Calu3 (cell line): ENCODE measurements at regions not wholly inside any gene's neighbourhood (a gene's known extent, or its start where the extent isn't known, plus 50 kb on each side); places are given as distances from the start of the nearest gene placed in this dataset.

Source experiments
- BruUV-seq: library from RNA; stranded (reverse); fragments of 400-500 nt; replicated peaks from 2 replicates; lab custom pipeline; 2021; lab: Mats Ljungman, UMichigan
- CTCF ChIA-PET: fragments of 300-600 bp; sonication (Branson Sonifier 250); formaldehyde crosslinking; loops from one replicate; lab custom pipeline; 2022; ENCODE audit warnings: antibody characterized with exemption; lab: Charles Lee
- DNase-seq: peaks from one replicate; pipeline ENCODE4 v3.0.0; 2022
- H3K27ac Mint-ChIP-seq: one replicate; pipeline ENCODE4 v1.8.0; 2022; ENCODE audit warnings: mixed read lengths; ENCODE audit not compliant: unreplicated experiment
- H3K27me3 Mint-ChIP-seq: one replicate; pipeline ENCODE4 v1.8.0; 2022; ENCODE audit warnings: mixed read lengths; ENCODE audit not compliant: unreplicated experiment
- H3K36me3 Mint-ChIP-seq: one replicate; pipeline ENCODE4 v1.8.0; 2022; ENCODE audit warnings: mild to moderate bottlenecking, moderate library complexity, mixed read lengths; ENCODE audit not compliant: insufficient read depth, unreplicated experiment
- H3K4me1 Mint-ChIP-seq: one replicate; pipeline ENCODE4 v1.8.0; 2022; ENCODE audit warnings: mild to moderate bottlenecking, low read depth, mixed read lengths; ENCODE audit not compliant: unreplicated experiment
- H3K4me3 Mint-ChIP-seq: one replicate; pipeline ENCODE4 v1.8.0; 2022; ENCODE audit warnings: mild to moderate bottlenecking, low read depth, moderate library complexity, mixed read lengths; ENCODE audit not compliant: unreplicated experiment
- H3K9me3 Mint-ChIP-seq: one replicate; pipeline ENCODE4 v1.8.0; 2022; ENCODE audit warnings: low read depth, mixed read lengths; ENCODE audit not compliant: unreplicated experiment
- intact Hi-C: fragments of 100-400 bp; cut with micrococcal nuclease; formaldehyde crosslinking; loops from one replicate; pipeline ENCODE4 v1.10.0; 2022; ENCODE audit not compliant: unreplicated experiment
- TF ChIP-seq, protein P1 (sequence below): fragments of 200-600 bp; IDR thresholded peaks from one replicate; pipeline ENCODE4 v1.8.0; 2022; ENCODE audit warnings: antibody characterized with exemption; ENCODE audit not compliant: unreplicated experiment

DNA sequence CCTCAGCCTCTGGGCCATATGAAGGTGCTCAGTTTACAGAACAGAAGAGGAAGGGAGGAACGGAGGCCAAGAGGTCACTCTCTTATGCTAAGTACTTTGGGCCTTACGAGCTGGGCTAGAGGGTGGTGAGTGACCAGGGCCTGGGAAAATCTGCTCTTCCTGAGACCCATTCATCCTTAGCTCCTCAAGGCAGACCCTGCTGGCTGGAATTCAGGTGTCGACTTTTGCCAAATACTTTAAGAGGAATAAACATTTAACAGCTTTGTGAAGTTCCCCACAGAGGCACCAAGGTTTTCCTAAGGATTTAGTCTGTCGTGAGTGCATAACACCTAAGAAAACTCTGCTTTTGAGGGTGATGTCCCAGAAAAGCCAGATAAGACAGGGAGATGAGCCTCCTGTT lies 129.7 kb upstream of the SIX2 start:
- Mint-ChIP-seq H3K36me3 (no peaks in the 10 kb centered on the region), H3K27me3 (peaks cover 10% of the 10 kb centered on the region), H3K4me3 (no peak overlapping the region), H3K27ac (no peak overlapping the region), H3K9me3 (no peaks in the 10 kb centered on the region), H3K4me1 (peaks cover 3% of the 10 kb centered on the region)
- DNase-seq = no peak
- TF ChIP-seq, protein P1, sequence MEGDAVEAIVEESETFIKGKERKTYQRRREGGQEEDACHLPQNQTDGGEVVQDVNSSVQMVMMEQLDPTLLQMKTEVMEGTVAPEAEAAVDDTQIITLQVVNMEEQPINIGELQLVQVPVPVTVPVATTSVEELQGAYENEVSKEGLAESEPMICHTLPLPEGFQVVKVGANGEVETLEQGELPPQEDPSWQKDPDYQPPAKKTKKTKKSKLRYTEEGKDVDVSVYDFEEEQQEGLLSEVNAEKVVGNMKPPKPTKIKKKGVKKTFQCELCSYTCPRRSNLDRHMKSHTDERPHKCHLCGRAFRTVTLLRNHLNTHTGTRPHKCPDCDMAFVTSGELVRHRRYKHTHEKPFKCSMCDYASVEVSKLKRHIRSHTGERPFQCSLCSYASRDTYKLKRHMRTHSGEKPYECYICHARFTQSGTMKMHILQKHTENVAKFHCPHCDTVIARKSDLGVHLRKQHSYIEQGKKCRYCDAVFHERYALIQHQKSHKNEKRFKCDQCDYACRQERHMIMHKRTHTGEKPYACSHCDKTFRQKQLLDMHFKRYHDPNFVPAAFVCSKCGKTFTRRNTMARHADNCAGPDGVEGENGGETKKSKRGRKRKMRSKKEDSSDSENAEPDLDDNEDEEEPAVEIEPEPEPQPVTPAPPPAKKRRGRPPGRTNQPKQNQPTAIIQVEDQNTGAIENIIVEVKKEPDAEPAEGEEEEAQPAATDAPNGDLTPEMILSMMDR = no peak
- intact Hi-C loops = no loop called here
- CTCF ChIA-PET = no interaction called here
- BruUV-seq = no TSS peak

GRCh38 chr2:45137966-45138695 lies 128.9 kb upstream of the SIX2 start:
- TF ChIP-seq, protein P1 = no peak
- intact Hi-C loops = no loop called here
- no peaks in the 10 kb centered on the region for H3K36me3 Mint-ChIP-seq
- no peak overlapping the region for H3K27ac Mint-ChIP-seq
- CTCF ChIA-PET = no interaction called here
- H3K9me3 Mint-ChIP-seq = no peaks in the 10 kb centered on the region
- DNase-seq = no peak
- peaks cover 8% of the 10 kb centered on the region for H3K4me1 Mint-ChIP-seq
- no TSS peak for BruUV-seq
- peaks cover 3% of the 10 kb centered on the region for H3K27me3 Mint-ChIP-seq
- H3K4me3 Mint-ChIP-seq = no peak overlapping the region

DNA sequence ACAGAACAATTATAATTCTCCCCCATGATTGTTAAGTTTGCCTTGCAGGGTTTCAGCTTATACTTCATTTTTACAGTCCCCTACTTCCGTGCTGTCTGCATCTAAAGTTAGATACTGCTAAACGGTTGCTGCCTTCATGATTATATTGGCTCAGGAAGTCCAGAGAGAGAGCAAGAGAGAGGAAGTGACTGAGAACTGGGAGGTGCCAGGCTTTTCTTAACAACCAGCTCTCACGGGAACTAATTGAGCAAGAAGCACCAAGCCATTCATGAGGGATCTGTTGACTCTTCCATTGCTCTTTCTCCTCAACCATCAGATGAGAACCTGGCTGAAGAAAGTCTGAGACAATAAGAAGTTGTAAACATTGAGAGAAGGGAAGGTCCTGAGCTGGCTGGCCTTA lies 125.5 kb upstream of the SIX2 start:
- TF ChIP-seq, protein P1 = no peak
- no peak for DNase-seq
- Mint-ChIP-seq H3K27ac (no peak overlapping the region), H3K36me3 (no peaks in the 10 kb centered on the region), H3K4me3 (no peak overlapping the region), H3K27me3 (no peaks in the 10 kb centered on the region), H3K9me3 (no peaks in the 10 kb centered on the region), H3K4me1 (peaks cover 8% of the 10 kb centered on the region)
- BruUV-seq = no TSS peak
- intact Hi-C loops = no loop called here
- CTCF ChIA-PET = no interaction called here

DNA sequence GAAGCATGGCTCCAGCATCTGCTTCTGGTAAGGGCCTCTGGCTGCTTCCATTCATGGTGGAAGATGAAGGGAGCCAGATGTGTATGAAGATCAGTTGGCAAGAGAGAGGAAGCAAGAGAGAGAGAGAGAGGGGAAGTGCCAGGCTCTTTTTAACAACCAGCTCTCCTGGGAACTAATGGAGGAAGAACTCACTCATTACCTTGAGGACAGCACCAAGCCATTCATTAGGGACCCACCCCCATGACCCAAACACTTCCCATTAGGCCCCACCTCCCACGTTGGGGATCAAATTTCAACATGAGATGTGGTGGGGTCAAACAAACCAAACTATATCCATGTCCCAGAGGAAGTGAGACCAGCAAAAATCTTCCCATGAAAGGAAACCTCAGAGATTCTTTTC lies 124.8 kb upstream of the SIX2 start:
- Mint-ChIP-seq H3K4me3 (no peak overlapping the region), H3K36me3 (no peaks in the 10 kb centered on the region), H3K4me1 (peaks cover 8% of the 10 kb centered on the region), H3K27me3 (no peaks in the 10 kb centered on the region), H3K27ac (no peak overlapping the region), H3K9me3 (no peaks in the 10 kb centered on the region)
- BruUV-seq = no TSS peak
- intact Hi-C loops = no loop called here
- no peak for DNase-seq
- CTCF ChIA-PET = interaction anchor here (0.8 kb wide), 1 partner anchor 115 kb away, joined by 4 read pairs; no protein-coding TSS in a partner anchor
- TF ChIP-seq, protein P1 = no peak
